Upper lobe of right lung (tissue), 1 donor: ENCODE measurements at regions not wholly inside any gene's neighbourhood (a gene's known extent, or its start where the extent isn't known, plus 50 kb on each side); places are given as distances from the start of the nearest gene placed in this dataset.

Experiments
- ATAC-seq: fragments of 200-7000 bp; cut with Tn5 transposase; one replicate; pipeline ENCODE4 v1.9.1; 2020; ENCODE audit warnings: mild to moderate bottlenecking, moderate library complexity
- DNase-seq: peaks from one replicate; pipeline ENCODE4 v3.0.0-alpha.2; 2020
- H3K27ac ChIP-seq: fragments of 200-600 bp; one replicate; pipeline ENCODE4 v1.8.0; 2022
- H3K27me3 ChIP-seq: fragments of 200-600 bp; one replicate; pipeline ENCODE4 v1.8.0; 2022; ENCODE audit warnings: mild to moderate bottlenecking
- H3K36me3 ChIP-seq: fragments of 200-600 bp; one replicate; pipeline ENCODE4 v1.8.0; 2022
- H3K4me1 ChIP-seq: fragments of 200-600 bp; one replicate; pipeline ENCODE4 v1.8.0; 2022
- H3K4me3 ChIP-seq: fragments of 200-600 bp; one replicate; pipeline ENCODE4 v1.8.0; 2022; ENCODE audit warnings: mild to moderate bottlenecking
- H3K9me3 ChIP-seq: fragments of 200-600 bp; one replicate; pipeline ENCODE4 v1.8.0; 2022
- intact Hi-C: fragments of 100-400 bp; cut with DNase I; formaldehyde crosslinking; loops from one replicate; pipeline ENCODE4 v1.11.0; 2022
- TF ChIP-seq, protein P1 (sequence below): fragments of 200-600 bp; IDR thresholded peaks from one replicate; pipeline ENCODE4 v1.8.0; 2022; ENCODE audit warnings: antibody characterized with exemption
- donor health status: DM: no; HTN: yes; CAD: no; lungs with severe emphysema.

GRCh38 chr1:90308421-90308820 is 313.5 kb downstream of the ZNF326 start:
- H3K36me3 ChIP-seq, result no peaks in the 10 kb centered on the region
- no peaks in the 10 kb centered on the region for H3K9me3 ChIP-seq
- H3K4me3 ChIP-seq, result no peak overlapping the region
- TF ChIP-seq, protein P1, sequence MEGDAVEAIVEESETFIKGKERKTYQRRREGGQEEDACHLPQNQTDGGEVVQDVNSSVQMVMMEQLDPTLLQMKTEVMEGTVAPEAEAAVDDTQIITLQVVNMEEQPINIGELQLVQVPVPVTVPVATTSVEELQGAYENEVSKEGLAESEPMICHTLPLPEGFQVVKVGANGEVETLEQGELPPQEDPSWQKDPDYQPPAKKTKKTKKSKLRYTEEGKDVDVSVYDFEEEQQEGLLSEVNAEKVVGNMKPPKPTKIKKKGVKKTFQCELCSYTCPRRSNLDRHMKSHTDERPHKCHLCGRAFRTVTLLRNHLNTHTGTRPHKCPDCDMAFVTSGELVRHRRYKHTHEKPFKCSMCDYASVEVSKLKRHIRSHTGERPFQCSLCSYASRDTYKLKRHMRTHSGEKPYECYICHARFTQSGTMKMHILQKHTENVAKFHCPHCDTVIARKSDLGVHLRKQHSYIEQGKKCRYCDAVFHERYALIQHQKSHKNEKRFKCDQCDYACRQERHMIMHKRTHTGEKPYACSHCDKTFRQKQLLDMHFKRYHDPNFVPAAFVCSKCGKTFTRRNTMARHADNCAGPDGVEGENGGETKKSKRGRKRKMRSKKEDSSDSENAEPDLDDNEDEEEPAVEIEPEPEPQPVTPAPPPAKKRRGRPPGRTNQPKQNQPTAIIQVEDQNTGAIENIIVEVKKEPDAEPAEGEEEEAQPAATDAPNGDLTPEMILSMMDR, result no peak
- no peaks in the 10 kb centered on the region for H3K27me3 ChIP-seq
- no peak overlapping the region for H3K27ac ChIP-seq
- ATAC-seq, result no peak
- H3K4me1 ChIP-seq, result no peaks in the 10 kb centered on the region
- intact Hi-C loops, result no loop called here
- no peak for DNase-seq

GRCh38 chr1:90305577-90305976 is 310.7 kb downstream of the ZNF326 start:
- Histone ChIP-seq H3K9me3 (no peaks in the 10 kb centered on the region), H3K4me3 (no peak overlapping the region), H3K27me3 (no peaks in the 10 kb centered on the region), H3K36me3 (no peaks in the 10 kb centered on the region), H3K4me1 (no peaks in the 10 kb centered on the region), H3K27ac (no peak overlapping the region)
- DNase-seq, result no peak
- ATAC-seq, result no peak
- intact Hi-C loops, result no loop called here
- TF ChIP-seq, protein P1, result no peak

DNA sequence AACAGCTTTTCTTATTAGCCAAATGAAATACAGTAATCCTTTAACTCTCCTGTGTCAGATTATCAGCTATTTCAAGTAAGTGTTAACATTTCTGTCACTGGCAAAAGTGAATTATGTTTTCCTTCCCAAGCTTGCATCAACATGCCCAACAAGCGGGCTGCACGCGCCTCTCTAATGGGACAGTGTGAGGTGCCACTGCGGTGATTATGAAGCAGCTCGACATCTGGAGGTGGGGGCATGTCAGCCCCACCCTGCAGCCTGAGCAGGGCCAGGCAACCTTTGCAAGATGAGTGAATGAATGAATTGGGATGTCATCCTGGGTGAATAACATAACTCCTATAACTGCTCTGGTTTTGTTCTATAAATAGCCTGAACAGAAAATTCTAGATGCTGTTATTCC is 301.4 kb downstream of the ZNF326 start:
- no peaks in the 10 kb centered on the region for H3K4me1 ChIP-seq
- intact Hi-C loops, result no loop called here
- DNase-seq (no peak), ATAC-seq (no peak)
- H3K9me3 ChIP-seq, result no peaks in the 10 kb centered on the region
- no peak overlapping the region for H3K4me3 ChIP-seq
- no peaks in the 10 kb centered on the region for H3K27me3 ChIP-seq
- TF ChIP-seq, protein P1, result no peak
- H3K27ac ChIP-seq, result no peak overlapping the region
- no peaks in the 10 kb centered on the region for H3K36me3 ChIP-seq

DNA sequence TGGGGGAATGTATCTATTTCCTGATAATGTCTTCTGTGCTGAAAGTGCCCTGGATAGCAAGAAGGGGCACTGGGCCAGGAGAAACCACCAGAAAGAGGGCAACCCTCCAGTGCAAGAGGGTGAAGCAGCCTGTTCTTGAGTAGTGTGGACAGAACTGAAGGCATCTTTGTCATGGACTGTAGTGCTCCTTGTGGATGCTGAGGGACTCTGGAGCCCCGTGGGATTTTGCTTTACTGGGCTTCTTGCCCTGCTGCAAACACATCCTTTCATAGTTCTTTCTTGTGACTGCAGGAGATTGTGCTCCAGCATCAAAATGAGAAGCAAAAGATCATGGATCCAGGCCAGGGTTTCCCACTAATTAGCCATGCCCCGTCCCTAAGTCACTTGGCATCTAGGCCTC is 300.6 kb downstream of the ZNF326 start:
- H3K27me3 ChIP-seq, result no peaks in the 10 kb centered on the region
- H3K36me3 ChIP-seq, result no peaks in the 10 kb centered on the region
- intact Hi-C loops, result no loop called here
- ATAC-seq (no peak), DNase-seq (no peak)
- no peak overlapping the region for H3K4me3 ChIP-seq
- no peaks in the 10 kb centered on the region for H3K9me3 ChIP-seq
- TF ChIP-seq, protein P1, result no peak
- H3K27ac ChIP-seq, result no peak overlapping the region
- H3K4me1 ChIP-seq, result no peaks in the 10 kb centered on the region

DNA sequence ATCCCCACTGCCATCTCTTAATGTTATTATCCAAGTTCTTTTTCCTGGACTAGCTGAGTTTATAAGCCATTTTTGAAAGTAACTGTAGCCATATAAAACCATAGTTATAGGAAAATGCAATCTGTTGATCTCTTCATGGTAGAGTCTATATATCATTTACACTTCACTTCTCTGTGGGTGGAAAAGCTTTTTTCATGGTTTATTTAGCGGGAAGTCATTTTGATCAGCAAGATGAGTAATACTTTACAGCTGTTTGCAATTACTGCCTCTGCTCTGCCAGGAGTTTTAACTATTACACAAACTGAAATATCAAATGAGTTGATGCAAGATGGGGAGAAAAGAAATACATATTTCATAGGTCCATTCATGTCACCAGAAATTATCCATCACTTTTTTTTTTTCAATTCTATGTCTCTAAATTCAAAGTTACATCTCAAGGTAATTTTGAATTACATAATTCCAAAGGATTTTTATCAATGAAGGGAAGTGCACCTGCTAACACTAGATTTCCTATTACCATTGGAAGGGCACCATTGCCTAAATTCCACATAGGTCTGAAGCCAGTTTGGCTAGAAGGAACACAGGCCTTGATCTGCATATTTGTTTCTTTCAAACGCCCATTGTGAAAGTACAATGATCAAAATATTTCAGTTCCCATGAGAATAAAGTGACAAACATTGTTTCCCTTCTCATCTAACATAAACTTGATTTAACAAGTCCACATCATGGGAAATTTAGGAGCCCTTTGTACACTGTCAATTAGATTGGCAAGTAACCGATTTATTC is 296.7 kb downstream of the ZNF326 start:
- ATAC-seq (no peak), DNase-seq (no peak)
- H3K9me3 ChIP-seq, result no peaks in the 10 kb centered on the region
- intact Hi-C loops, result no loop called here
- TF ChIP-seq, protein P1, result no peak
- no peaks in the 10 kb centered on the region for H3K4me1 ChIP-seq
- H3K4me3 ChIP-seq, result no peak overlapping the region
- no peak overlapping the region for H3K27ac ChIP-seq
- H3K27me3 ChIP-seq, result no peaks in the 10 kb centered on the region
- no peaks in the 10 kb centered on the region for H3K36me3 ChIP-seq
